22Rv1 (cell line): ENCODE measurements at regions not wholly inside any gene's neighbourhood (a gene's known extent, or its start where the extent isn't known, plus 50 kb on each side); places are given as distances from the start of the nearest gene placed in this dataset.
"Not testable (repeated sequence)": the region's sequence is repeated elsewhere in the genome, so short reads cannot be mapped to it uniquely, and the experiment has no call there.

ENCODE experiments used
- ZFX ChIP-seq: fragments of 450-650 bp; IDR thresholded peaks from 2 replicates; pipeline ENCODE4 v1.6.1; 2017; ENCODE audit warnings: antibody characterized with exemption, borderline replicate concordance
- TF ChIP-seq, protein P1 (sequence below): fragments of 450-650 bp; IDR thresholded peaks from 2 replicates; pipeline ENCODE4 v1.5.1; 2017; ENCODE audit warnings: mild to moderate bottlenecking

DNA sequence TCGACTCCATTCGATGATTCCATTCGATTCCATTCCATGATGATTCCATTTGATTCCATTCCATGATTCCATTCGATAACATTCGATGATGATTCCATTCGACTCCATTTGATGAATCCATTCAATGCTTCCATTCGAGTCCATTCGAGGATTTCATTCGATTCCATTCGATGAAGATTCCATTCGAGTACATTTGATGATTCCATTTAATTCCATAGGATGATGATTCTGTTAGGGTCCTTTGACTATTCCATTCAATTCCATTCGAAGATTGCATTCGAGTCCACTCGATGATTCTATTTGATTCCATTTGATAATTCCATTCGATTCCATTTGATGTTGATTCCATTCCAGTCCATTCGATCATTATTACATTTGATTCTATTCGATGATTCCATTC lies 239.8 kb downstream of the SHCBP1 start:
- TF ChIP-seq, protein P1, sequence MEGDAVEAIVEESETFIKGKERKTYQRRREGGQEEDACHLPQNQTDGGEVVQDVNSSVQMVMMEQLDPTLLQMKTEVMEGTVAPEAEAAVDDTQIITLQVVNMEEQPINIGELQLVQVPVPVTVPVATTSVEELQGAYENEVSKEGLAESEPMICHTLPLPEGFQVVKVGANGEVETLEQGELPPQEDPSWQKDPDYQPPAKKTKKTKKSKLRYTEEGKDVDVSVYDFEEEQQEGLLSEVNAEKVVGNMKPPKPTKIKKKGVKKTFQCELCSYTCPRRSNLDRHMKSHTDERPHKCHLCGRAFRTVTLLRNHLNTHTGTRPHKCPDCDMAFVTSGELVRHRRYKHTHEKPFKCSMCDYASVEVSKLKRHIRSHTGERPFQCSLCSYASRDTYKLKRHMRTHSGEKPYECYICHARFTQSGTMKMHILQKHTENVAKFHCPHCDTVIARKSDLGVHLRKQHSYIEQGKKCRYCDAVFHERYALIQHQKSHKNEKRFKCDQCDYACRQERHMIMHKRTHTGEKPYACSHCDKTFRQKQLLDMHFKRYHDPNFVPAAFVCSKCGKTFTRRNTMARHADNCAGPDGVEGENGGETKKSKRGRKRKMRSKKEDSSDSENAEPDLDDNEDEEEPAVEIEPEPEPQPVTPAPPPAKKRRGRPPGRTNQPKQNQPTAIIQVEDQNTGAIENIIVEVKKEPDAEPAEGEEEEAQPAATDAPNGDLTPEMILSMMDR = not testable (repeated sequence)
- TF ChIP-seq ZFX = not testable (repeated sequence)
